ENCODE measurements at regions not wholly inside any gene's neighbourhood (a gene's known extent, or its start where the extent isn't known, plus 50 kb on each side); places are given as distances from the start of the nearest gene placed in this dataset.
"Not testable (repeated sequence)": the region's sequence is repeated elsewhere in the genome, so short reads cannot be mapped to it uniquely, and the experiment has no call there.

DNA sequence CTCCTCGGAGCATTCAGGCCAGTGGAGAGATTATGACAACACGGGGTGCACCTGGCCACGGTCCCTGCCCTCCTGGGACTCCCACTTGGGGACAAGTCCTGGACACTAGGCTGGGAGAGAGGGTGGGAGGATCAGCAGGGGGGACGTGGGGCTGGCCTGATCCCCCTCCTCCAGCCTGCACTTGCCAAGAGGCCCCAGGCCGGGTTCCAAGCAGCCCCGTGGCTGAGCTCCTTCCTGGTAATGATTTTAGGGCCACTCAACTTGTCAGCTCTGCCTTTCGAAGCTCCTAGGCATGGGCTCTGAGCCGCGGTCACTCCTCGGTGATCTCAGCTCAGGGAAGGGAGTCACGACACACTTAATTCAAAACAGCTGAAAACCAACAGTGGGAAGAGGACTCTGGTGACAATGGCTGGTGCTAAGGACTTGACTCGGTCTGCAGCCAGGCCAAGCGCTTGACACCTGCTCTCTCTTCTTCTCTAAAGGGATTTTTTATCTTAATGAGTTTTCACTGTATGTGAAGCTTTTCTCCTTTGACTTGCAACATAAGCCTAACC lies 161.7 kb downstream of the BMP7 start:
- H3K9me3 Mint-ChIP-seq: no peaks in the 10 kb centered on the region
- no peaks in the 10 kb centered on the region for H3K36me3 Mint-ChIP-seq (ENCODE audit: low read depth)
- H3K4me1 Mint-ChIP-seq (ENCODE audit: low read depth): no peaks in the 10 kb centered on the region
- no peak overlapping the region for H3K4me3 Mint-ChIP-seq
- peaks cover 3% of the 10 kb centered on the region for H3K27me3 Mint-ChIP-seq (ENCODE audit: low read depth)
- no peak overlapping the region for H3K27ac Mint-ChIP-seq

DNA sequence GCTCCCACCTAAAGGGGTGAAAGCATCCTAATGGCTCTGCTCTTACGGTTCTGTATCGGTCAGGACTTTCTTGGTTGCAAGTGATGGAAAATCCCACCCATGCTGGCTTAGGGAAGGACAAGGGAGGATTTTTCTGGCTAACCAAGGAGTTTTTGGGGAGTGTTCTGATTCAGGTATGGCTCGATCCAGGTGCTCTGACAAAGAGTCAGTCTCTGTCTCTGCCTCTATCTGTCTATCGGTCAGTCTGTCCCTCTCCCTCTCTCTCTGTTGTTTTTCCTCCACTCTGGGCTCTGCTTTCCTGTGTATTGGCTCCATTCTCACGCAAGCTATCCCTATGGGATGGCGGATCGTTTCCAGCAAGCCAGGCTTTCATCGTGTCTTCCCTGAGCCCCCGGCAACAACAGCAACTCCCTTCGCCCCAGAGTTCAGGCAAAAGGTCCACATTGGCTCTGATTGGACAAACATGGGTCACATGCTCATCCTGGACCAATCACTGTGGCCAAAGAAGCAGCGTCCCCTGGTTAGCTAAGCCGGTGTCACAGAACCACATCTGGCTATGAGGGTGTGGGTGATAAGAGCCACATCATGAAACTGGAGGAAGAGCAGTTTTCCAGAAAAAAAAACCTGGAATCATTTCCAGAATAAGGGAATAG lies 160.3 kb downstream of the BMP7 start:
- Mint-ChIP-seq H3K27me3 (ENCODE audit: low read depth) (peaks cover 3% of the 10 kb centered on the region), H3K4me1 (ENCODE audit: low read depth) (no peaks in the 10 kb centered on the region), H3K9me3 (no peaks in the 10 kb centered on the region), H3K36me3 (ENCODE audit: low read depth) (no peaks in the 10 kb centered on the region), H3K27ac (no peak overlapping the region), H3K4me3 (no peak overlapping the region)

DNA sequence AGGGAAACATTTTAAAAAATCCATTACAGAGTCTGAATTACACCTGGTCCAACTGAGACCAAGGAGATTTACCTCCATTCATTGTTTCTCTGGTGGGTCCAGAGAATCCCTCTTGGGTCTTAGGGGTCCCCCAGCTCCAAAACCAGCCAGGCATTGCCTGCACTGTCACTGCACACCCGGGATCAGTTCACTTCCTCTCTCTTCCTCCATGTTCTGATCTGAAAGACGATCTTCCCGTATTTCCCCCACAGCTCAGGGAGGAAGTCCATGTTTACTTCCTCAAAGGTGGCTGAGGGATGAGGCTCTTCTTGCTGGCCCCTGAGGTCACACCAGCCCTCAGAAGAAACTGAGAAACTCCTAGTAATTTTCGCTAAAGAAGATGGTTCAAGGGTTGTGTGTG lies 159.7 kb downstream of the BMP7 start:
- no peaks in the 10 kb centered on the region for H3K36me3 Mint-ChIP-seq (ENCODE audit: low read depth)
- no peaks in the 10 kb centered on the region for H3K4me1 Mint-ChIP-seq (ENCODE audit: low read depth)
- H3K27ac Mint-ChIP-seq: no peak overlapping the region
- peaks cover 3% of the 10 kb centered on the region for H3K27me3 Mint-ChIP-seq (ENCODE audit: low read depth)
- H3K9me3 Mint-ChIP-seq: no peaks in the 10 kb centered on the region
- H3K4me3 Mint-ChIP-seq: no peak overlapping the region

DNA sequence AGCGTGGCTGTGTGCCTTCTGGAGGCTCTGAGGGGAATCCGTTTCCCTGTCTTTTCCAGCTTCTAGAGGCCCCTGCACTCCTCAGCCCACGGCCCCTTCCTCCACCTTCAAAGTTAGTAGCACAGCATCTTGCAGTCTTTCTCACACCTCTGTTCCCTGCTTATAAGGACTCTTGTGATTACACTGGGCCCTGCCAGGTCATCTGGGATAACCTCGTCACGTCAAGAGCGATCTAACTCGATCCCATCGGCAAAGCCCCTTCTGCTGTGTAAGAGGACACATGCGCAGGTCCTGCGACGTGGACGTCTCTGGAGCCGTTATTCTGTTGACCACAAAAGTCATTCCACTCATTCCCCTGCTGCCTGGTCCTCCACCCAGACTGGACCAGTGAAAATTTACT lies 159.2 kb downstream of the BMP7 start:
- Mint-ChIP-seq H3K4me3 (no peak overlapping the region), H3K27ac (no peak overlapping the region), H3K4me1 (ENCODE audit: low read depth) (no peaks in the 10 kb centered on the region), H3K27me3 (ENCODE audit: low read depth) (peaks cover 3% of the 10 kb centered on the region), H3K36me3 (ENCODE audit: low read depth) (no peaks in the 10 kb centered on the region), H3K9me3 (no peaks in the 10 kb centered on the region)

DNA sequence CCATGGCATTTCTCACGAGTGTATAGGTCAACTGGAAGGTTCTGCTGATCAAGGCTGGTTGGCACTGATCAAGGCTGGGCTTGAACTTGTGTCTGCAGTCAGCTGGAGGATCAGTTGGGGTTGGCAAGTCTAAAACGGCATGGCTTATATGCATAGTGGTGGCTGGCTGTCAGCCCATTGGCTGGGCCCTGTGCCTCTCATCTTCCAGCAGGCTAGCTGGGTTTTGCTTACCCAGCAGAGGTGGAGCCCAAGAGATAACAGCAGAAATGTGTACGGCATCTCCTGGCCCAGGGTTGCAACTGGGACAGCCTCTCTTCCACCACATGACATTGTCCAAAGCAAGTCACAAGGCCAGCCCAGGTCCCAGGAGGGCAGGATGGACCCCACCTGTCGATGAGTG lies 158.2 kb downstream of the BMP7 start:
- Mint-ChIP-seq H3K36me3 (ENCODE audit: low read depth) (no peaks in the 10 kb centered on the region), H3K4me3 (no peak overlapping the region), H3K9me3 (no peaks in the 10 kb centered on the region), H3K27ac (no peak overlapping the region), H3K27me3 (ENCODE audit: low read depth) (peaks cover 3% of the 10 kb centered on the region), H3K4me1 (ENCODE audit: low read depth) (no peaks in the 10 kb centered on the region)

DNA sequence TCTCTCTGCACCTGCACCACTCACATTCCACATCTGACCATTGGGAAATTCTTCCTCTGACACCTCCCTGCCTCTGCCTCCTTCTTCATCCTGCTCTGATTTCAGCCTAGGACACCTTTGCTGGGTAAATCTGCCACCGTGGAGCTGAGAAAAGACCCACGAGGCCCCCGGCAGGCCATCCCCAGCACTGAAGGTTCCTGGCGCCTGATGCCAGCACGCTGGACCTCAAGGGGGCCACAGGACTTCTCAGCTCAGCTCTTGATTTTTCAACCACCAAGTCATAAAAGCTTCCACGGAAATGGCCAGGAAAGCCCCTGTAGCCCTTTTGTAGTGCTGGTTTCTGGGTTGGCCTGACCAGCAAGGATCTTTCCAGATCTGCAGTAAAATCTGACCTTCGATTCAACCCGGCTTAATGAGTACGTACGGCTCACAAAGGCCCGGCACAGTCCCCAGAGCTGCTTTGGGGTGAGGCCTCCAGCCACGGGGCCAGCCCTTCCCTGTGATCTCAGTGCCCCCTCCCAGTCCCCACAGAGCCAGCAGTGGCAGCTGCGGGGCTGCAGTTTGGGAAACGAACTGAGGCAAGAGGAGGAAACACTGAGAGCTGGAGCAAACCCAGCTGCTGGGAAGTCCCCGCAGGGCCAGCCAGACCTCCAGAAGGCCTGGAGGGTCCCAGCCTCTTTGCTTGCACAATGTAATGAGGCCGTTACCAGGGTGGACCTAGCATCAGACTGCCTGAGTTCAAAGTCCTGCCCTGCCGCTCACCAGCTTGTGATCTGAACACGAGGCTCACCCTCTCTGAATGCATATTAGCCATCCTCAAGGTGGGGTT lies 157.5 kb downstream of the BMP7 start:
- Mint-ChIP-seq H3K9me3 (no peaks in the 10 kb centered on the region), H3K27ac (no peak overlapping the region), H3K4me1 (ENCODE audit: low read depth) (no peaks in the 10 kb centered on the region), H3K36me3 (ENCODE audit: low read depth) (no peaks in the 10 kb centered on the region), H3K4me3 (no peak overlapping the region), H3K27me3 (ENCODE audit: low read depth) (peaks cover 3% of the 10 kb centered on the region)

DNA sequence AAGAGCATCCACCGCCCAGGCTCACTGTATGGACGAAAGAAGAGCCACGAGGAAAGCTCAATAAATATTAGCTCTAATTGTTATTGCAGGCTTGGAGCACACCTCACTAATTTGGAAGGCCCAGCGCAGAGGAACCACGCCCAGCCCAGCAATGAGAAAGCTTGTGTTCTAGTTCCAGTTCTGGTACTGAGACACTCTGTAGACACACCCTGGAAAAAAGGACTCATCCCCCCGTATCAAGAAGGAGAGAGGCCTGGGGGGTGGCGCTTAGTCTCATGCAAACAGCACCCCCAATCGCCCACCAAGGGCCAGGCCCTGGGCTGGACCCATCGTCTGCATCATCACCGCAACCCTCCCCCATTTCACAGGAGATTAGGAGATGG lies 156.9 kb downstream of the BMP7 start:
- Mint-ChIP-seq H3K9me3 (no peaks in the 10 kb centered on the region), H3K27me3 (ENCODE audit: low read depth) (peaks cover 3% of the 10 kb centered on the region), H3K27ac (no peak overlapping the region), H3K4me3 (no peak overlapping the region), H3K4me1 (ENCODE audit: low read depth) (no peaks in the 10 kb centered on the region), H3K36me3 (ENCODE audit: low read depth) (no peaks in the 10 kb centered on the region)

DNA sequence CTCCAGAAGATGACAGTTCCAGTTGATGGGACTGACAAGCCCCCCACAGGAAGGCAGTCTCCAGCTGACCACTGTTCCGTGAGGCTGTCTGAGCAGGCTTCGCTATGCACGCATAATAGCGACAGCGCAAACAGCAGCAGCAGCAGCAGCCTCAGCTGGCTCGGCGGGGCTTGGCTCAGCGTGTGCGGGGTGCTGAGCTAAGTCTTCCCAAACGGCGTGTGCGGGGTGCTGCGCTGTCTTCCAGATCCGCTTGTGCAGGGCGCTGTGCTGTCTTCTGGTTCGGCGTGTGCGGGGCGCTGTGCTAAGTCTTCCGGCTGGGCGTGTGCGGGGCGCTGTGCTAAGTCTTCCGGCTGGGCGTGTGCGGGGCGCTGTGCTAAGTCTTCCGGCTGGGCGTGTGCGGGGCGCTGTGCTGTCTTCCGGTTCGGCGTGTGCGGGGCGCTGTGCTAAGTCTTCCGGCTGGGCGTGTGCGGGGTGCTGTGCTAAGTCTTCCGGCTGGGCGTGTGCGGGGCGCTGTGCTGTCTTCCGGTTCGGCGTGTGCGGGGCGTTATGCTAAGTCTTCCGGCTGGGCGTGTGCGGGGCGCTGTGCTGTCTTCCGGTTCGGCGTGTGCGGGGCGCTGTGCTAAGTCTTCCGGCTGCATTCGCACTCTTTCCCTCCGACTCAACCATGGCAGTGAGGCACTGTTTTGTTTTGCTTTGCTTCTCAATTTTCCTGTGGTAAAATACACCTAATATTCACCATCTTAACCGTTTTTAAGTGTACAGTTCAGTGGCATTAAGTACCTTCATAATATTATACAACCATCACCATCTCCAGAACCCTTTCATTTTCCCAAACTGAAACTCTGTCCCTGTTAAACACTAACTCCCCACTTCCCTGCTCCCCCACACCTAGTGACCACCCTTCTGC lies 156.1 kb downstream of the BMP7 start:
- H3K9me3 Mint-ChIP-seq; H3K4me3 Mint-ChIP-seq; H3K4me1 Mint-ChIP-seq (ENCODE audit: low read depth); H3K27ac Mint-ChIP-seq; H3K36me3 Mint-ChIP-seq (ENCODE audit: low read depth); H3K27me3 Mint-ChIP-seq (ENCODE audit: low read depth): not testable (repeated sequence)

DNA sequence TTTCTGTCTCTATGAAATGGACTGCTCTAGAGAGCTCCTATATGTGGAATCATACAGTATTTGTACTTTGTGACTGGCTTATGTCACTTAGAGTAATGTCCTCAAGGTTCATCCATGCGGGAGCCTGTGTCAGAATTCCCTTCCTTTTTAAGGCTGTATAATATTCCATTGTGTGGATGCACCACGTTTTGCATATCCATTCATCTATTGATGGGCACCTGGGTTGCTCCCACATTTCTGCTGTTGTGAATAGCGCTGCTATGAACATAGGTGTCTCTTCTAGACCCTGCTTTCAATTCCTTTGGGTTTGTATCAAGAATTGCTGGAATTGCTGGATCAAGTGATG lies 155.4 kb downstream of the BMP7 start:
- no peaks in the 10 kb centered on the region for H3K4me1 Mint-ChIP-seq (ENCODE audit: low read depth)
- no peaks in the 10 kb centered on the region for H3K9me3 Mint-ChIP-seq
- no peak overlapping the region for H3K4me3 Mint-ChIP-seq
- no peak overlapping the region for H3K27ac Mint-ChIP-seq
- no peaks in the 10 kb centered on the region for H3K36me3 Mint-ChIP-seq (ENCODE audit: low read depth)
- H3K27me3 Mint-ChIP-seq (ENCODE audit: low read depth): no peaks in the 10 kb centered on the region

DNA sequence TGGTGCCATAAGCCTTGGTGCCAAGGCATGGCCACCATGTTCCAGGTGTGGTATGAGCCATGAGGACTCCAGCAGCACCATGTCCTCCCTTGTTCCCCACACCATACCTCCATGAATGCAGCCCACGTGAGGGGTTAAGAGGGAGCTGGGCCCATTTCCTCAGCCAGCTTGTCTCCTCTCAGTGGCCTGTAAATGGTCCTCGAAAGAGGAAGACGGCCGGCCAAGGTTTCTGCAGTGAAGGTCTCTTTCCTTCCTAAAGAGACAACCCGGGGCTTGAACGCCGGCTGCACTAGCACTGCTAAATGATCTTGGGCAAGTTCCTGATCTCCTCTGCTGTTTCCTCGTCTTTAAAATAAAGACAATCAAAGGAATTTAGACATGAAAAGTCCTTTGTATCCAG lies 154.0 kb downstream of the BMP7 start:
- H3K27ac Mint-ChIP-seq: no peak overlapping the region
- no peaks in the 10 kb centered on the region for H3K36me3 Mint-ChIP-seq (ENCODE audit: low read depth)
- no peak overlapping the region for H3K4me3 Mint-ChIP-seq
- no peaks in the 10 kb centered on the region for H3K9me3 Mint-ChIP-seq
- H3K27me3 Mint-ChIP-seq (ENCODE audit: low read depth): no peaks in the 10 kb centered on the region
- H3K4me1 Mint-ChIP-seq (ENCODE audit: low read depth): no peaks in the 10 kb centered on the region

DNA sequence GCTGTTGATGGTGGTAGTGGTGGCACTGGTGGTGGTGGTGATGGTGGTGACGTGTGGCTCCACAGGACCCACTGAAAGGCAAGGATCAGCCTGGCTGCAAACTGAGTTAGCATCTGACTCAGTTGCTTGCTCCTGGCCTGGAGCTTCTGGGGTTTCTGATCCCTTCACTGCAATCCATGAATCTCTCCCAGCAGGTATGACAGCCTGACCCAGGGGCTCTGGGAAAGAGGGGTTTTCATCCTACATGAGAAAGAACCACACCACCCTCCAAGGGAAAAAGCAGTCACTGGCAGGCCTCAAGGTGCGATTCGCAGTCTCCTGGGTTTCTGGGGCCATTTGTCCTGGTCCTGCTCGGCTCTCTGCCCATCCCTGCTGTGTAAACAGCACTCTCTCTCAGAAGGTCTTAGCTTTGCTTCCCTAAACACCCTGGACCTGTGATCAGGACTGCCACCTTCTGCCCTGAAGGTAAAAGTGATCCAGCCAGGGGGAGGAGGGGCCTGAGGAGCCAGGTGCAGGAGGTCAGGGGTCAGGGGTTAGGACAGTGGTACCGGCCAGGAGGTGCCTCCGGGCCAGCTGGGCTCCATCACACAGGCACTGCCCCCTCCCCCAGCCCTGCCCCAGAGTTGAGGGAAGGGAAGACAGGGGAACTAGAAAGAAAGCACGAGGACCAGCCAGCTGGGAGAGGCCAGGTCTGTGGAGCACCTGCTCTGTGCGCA lies 152.0 kb downstream of the BMP7 start:
- Mint-ChIP-seq H3K4me3 (no peak overlapping the region), H3K36me3 (ENCODE audit: low read depth) (no peaks in the 10 kb centered on the region), H3K4me1 (ENCODE audit: low read depth) (no peaks in the 10 kb centered on the region), H3K9me3 (no peaks in the 10 kb centered on the region), H3K27me3 (ENCODE audit: low read depth) (no peaks in the 10 kb centered on the region), H3K27ac (no peak overlapping the region)

DNA sequence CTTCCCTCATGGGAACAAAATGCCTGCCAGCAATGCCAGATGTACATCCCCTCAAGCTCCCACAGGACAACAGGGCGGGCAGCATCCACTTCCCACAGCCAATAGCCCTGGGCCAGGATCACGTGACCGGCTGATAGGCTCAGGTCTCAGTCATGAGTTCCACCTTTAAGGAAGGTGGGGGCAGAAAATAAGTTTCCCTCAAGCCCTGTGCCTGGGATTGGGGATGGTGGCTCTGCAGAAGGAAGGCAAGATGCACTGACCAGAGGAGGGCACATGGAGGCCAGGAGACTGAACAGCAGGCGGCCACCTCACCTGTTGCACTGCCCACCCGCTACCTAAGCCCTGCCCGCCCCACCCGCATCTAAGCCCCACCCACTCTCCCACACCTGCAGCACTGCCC lies 149.1 kb downstream of the BMP7 start:
- no peak overlapping the region for H3K4me3 Mint-ChIP-seq
- no peaks in the 10 kb centered on the region for H3K27me3 Mint-ChIP-seq (ENCODE audit: low read depth)
- no peaks in the 10 kb centered on the region for H3K9me3 Mint-ChIP-seq
- no peak overlapping the region for H3K27ac Mint-ChIP-seq
- H3K36me3 Mint-ChIP-seq (ENCODE audit: low read depth): no peaks in the 10 kb centered on the region
- H3K4me1 Mint-ChIP-seq (ENCODE audit: low read depth): no peaks in the 10 kb centered on the region

DNA sequence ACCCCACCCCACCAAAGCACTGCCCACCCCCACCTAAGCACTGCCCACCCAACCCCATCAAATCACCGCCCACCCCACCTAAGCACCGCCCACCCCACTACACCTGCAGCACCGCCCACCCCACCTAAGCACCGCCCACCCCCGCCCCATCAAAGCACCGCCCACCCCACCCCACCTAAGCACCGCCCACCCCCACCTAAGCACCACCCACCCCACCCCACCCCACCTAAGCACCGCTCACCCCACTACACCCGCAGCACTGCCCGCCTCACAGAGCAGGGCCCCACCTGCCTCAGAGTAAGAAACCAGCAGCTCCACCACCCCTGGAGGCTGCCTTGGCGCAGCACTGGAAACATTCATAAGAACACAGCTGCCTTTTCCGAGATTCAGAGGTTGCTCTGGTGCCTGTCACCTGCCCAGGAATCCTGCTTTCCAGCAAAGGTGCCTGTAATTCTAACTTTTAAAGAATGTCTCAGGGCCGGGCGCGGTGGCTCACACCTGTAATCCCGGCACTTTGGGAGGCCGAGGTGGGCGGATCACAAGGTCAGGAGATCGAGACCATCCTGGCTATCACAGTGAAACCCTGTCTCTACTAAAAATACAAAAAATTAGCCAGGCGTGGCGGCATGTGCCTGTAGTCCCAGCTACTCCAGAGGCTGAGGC lies 148.2 kb downstream of the BMP7 start:
- Mint-ChIP-seq H3K27ac (no peak overlapping the region), H3K36me3 (ENCODE audit: low read depth) (no peaks in the 10 kb centered on the region), H3K9me3 (no peaks in the 10 kb centered on the region)

More for the DNA sequence above, 148.2 kb downstream of the BMP7 start:
- no peaks in the 10 kb centered on the region for H3K4me1 Mint-ChIP-seq (ENCODE audit: low read depth)
- H3K4me3 Mint-ChIP-seq: no peak overlapping the region
- no peaks in the 10 kb centered on the region for H3K27me3 Mint-ChIP-seq (ENCODE audit: low read depth)

Measured in T-helper 1 cell treated with Interleukin-12 subunit alpha and Interleukin-12 subunit beta and Interleukin-4 antibody, amounts not matched to agents 30 μg/mL and 1 μg/mL, for 36 hours (primary cell).